GM19372 (cell line): ENCODE measurements at regions not wholly inside any gene's neighbourhood (a gene's known extent, or its start where the extent isn't known, plus 50 kb on each side); places are given as distances from the start of the nearest gene placed in this dataset.
"Not testable (repeated sequence)": the region's sequence is repeated elsewhere in the genome, so short reads cannot be mapped to it uniquely, and the experiment has no call there.

ENCODE experiments used
- ATAC-seq: cut with Tn5 transposase; IDR thresholded peaks from one replicate; pipeline ENCODE4 v1.9.1; 2021; ENCODE audit warnings: mild to moderate bottlenecking, low read depth, moderate library complexity; ENCODE audit not compliant: unreplicated experiment

- peak; percentile 89 for ATAC-seq
Observed at GRCh38 chr3:138890555-138891187, 55.9 kb upstream of the PIK3CB start.

GRCh38 chr3:138889792-138890191 lies 55.1 kb upstream of the PIK3CB start:
- no peak for ATAC-seq

GRCh38 chr3:138888560-138888959 lies 53.8 kb upstream of the PIK3CB start:
- ATAC-seq: no peak

- ATAC-seq: not testable (repeated sequence)
Observed at GRCh38 chr3:138886096-138886495, 51.4 kb upstream of the PIK3CB start.
